ENCODE measurements at regions not wholly inside any gene's neighbourhood (a gene's known extent, or its start where the extent isn't known, plus 50 kb on each side); places are given as distances from the start of the nearest gene placed in this dataset.

- DNase-seq: no peak
Measured at GRCh38 chr1:4146614-4147013, 246.5 kb upstream of the C1orf174 start.

- DNase-seq: no peak
Measured at GRCh38 chr1:4147509-4147908, 247.4 kb upstream of the C1orf174 start.

GRCh38 chr1:4149281-4149680 is 249.2 kb upstream of the C1orf174 start:
- DNase-seq: no peak

- DNase-seq: no peak
Measured at GRCh38 chr1:4149831-4150230, 249.8 kb upstream of the C1orf174 start.

GRCh38 chr1:4150262-4150661 is 250.2 kb upstream of the C1orf174 start:
- no peak for DNase-seq

- DNase-seq: no peak
Measured at GRCh38 chr1:4152266-4152665, 252.2 kb upstream of the C1orf174 start.

- no peak for DNase-seq
Measured at GRCh38 chr1:4153571-4153970, 253.5 kb upstream of the C1orf174 start.

GRCh38 chr1:4156241-4156973 is 256.3 kb upstream of the C1orf174 start:
- no peak for DNase-seq

GRCh38 chr1:4160181-4160580 is 260.1 kb upstream of the C1orf174 start:
- no peak for DNase-seq

- no peak for DNase-seq
Measured at GRCh38 chr1:4161366-4162006, 261.4 kb upstream of the C1orf174 start.

- DNase-seq: no peak
Measured at GRCh38 chr1:4164965-4165364, 264.9 kb upstream of the C1orf174 start.

GRCh38 chr1:4165686-4166300 is 265.7 kb upstream of the C1orf174 start:
- DNase-seq: no peak

GRCh38 chr1:4166713-4167112 is 266.6 kb upstream of the C1orf174 start:
- no peak for DNase-seq

GRCh38 chr1:4169991-4170390 is 269.9 kb upstream of the C1orf174 start:
- DNase-seq: no peak

GRCh38 chr1:4170548-4171340 is 270.7 kb upstream of the C1orf174 start:
- DNase-seq: no peak

GRCh38 chr1:4171480-4172450 is 271.7 kb upstream of the C1orf174 start:
- no peak for DNase-seq

GRCh38 chr1:4172644-4173599 is 272.9 kb upstream of the C1orf174 start:
- DNase-seq: no peak

GRCh38 chr1:4173731-4174130 is 273.7 kb upstream of the C1orf174 start:
- DNase-seq: no peak

GRCh38 chr1:4174291-4175200 is 274.5 kb upstream of the C1orf174 start:
- DNase-seq: no peak

All from suppressor macrophage (primary cell).